OCI-LY3 (cell line): ENCODE measurements at regions not wholly inside any gene's neighbourhood (a gene's known extent, or its start where the extent isn't known, plus 50 kb on each side); places are given as distances from the start of the nearest gene placed in this dataset.

Source experiments
- CTCF ChIP-seq: fragments of 200-600, 300-600 bp; sonication (generic); IDR thresholded peaks from 2 replicates; pipeline ENCODE4 v1.5.1; 2014; ENCODE audit warnings: antibody characterized with exemption, low read length, low read depth
- EZH2phosphoT487 ChIP-seq: fragments of 200-600 bp; shearing (Covaris generic); IDR thresholded peaks from 2 replicates; pipeline ENCODE4 v1.6.1; 2018; ENCODE audit warnings: antibody characterized with exemption, mixed run types, low read depth

DNA sequence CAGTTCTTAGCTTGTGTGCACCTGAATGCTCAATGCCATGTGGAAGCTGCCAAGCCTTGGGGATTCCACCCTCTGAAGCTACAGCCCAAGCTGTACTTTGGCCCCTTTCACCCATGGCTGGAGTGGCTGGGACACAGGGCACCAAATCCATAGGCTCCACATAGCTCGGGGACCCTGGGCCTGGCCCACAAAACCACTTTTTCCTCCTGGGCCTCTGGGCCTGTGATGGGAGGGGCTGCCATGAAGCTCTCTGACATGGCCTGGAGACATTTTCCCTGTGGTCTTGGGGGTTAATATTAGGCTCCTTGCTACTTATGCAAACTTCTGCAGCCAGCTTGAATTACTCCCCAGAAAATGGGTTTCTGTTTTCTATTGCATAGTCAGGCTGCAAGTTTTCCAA, 579.9 kb downstream of the MATN1 start:
- TF ChIP-seq CTCF (no peak), EZH2phosphoT487 (no peak)
